Psoas muscle (tissue), 7 donors: ENCODE measurements at regions not wholly inside any gene's neighbourhood (a gene's known extent, or its start where the extent isn't known, plus 50 kb on each side); places are given as distances from the start of the nearest gene placed in this dataset.

Experiments
- ATAC-seq, 4 donors: fragments of 200-7000 bp; cut with Tn5 transposase; one replicate each; pipeline ENCODE4 v1.9.1; 2020; ENCODE audit warnings: moderate library complexity in 3 of 4, mild to moderate bottlenecking in 2 of 4
- DNase-seq, 2 donors: peaks; one replicate each; pipeline ENCODE4 v3.0.0-alpha.2; 2020
- H3K27ac ChIP-seq: fragments of 200-600 bp; one replicate; pipeline ENCODE4 v1.8.0; 2022
- H3K27me3 ChIP-seq, 3 donors: fragments of 200-600 bp in 1 of 3; one replicate each; pipeline versions ENCODE4 v1.6.1 to v1.8.0; 2013 to 2022; ENCODE audit warnings: low read length in 2 of 3, mild to moderate bottlenecking in 2 of 3, moderate library complexity in 1 of 3; ENCODE audit not compliant: insufficient read depth in 3 of 3
- H3K36me3 ChIP-seq, 2 donors: fragments of 200-600 bp in 1 of 2; one replicate each; pipeline versions ENCODE4 v1.6.1 to v1.8.0; 2013 to 2022; ENCODE audit warnings: low read depth in 1 of 2, mild to moderate bottlenecking in 1 of 2, moderate library complexity in 1 of 2; ENCODE audit not compliant: insufficient read depth in 1 of 2
- H3K4me1 ChIP-seq: fragments of 200-600 bp; one replicate; pipeline ENCODE4 v1.8.0; 2022
- H3K4me3 ChIP-seq: fragments of 200-600 bp; one replicate; pipeline ENCODE4 v1.8.0; 2022; ENCODE audit warnings: mild to moderate bottlenecking
- H3K9me3 ChIP-seq: fragments of 200-600 bp; one replicate; pipeline ENCODE4 v1.8.0; 2022
- whole genome bisulfite sequencing, 3 donors: extraction: QIAGEN DNeasy Blood & Tissue Kit; methylation state at CpG; one replicate each; pipeline versions ENCODE4 v1.1.6 to v1.1.7; 2013; 5-methylcytosine and 5-hydroxymethylcytosine counted together
- intact Hi-C, 2 donors: fragments of 100-400 bp; cut with DNase I; formaldehyde crosslinking; loops; one replicate each; pipeline versions ENCODE4 v1.11.0 to v1.14.2; 2022
- TF ChIP-seq, protein P1 (sequence below): fragments of 200-600 bp; IDR thresholded peaks from one replicate; pipeline ENCODE4 v1.8.0; 2022; ENCODE audit warnings: antibody characterized with exemption
- donor health status: healthy with polysubstance abuse.
- donor health status: DM: no; HTN: no; CAD: no; lungs with moderate emphysema.
- donor health status: Bipolar disorder and iron deficiency.
- donor health status: healthy.
- donor health status: DM: yes; HTN: yes; CAD: no.
- donor health status: DM: no; HTN: no; CAD: no.
- donor health status: DM: yes; HTN: yes; CAD: no.

- ATAC-seq (no peak), DNase-seq (no peak)
- no peaks in the 10 kb centered on the region for H3K27me3 ChIP-seq
- intact Hi-C loops = no loop called here
- TF ChIP-seq, protein P1, sequence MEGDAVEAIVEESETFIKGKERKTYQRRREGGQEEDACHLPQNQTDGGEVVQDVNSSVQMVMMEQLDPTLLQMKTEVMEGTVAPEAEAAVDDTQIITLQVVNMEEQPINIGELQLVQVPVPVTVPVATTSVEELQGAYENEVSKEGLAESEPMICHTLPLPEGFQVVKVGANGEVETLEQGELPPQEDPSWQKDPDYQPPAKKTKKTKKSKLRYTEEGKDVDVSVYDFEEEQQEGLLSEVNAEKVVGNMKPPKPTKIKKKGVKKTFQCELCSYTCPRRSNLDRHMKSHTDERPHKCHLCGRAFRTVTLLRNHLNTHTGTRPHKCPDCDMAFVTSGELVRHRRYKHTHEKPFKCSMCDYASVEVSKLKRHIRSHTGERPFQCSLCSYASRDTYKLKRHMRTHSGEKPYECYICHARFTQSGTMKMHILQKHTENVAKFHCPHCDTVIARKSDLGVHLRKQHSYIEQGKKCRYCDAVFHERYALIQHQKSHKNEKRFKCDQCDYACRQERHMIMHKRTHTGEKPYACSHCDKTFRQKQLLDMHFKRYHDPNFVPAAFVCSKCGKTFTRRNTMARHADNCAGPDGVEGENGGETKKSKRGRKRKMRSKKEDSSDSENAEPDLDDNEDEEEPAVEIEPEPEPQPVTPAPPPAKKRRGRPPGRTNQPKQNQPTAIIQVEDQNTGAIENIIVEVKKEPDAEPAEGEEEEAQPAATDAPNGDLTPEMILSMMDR = no peak
- H3K4me1 ChIP-seq = no peaks in the 10 kb centered on the region
- H3K27ac ChIP-seq = no peak overlapping the region
- 86 to 93% (median 89%) methylated on average over 1 of the region's 1 CpG for WGBS, 3 donors
- no peaks in the 10 kb centered on the region for H3K36me3 ChIP-seq
- H3K9me3 ChIP-seq = no peaks in the 10 kb centered on the region
- H3K4me3 ChIP-seq = no peak overlapping the region
These were observed 356.0 kb upstream of the SEMA6A start for GRCh38 chr5:116930616-116931015.

DNA sequence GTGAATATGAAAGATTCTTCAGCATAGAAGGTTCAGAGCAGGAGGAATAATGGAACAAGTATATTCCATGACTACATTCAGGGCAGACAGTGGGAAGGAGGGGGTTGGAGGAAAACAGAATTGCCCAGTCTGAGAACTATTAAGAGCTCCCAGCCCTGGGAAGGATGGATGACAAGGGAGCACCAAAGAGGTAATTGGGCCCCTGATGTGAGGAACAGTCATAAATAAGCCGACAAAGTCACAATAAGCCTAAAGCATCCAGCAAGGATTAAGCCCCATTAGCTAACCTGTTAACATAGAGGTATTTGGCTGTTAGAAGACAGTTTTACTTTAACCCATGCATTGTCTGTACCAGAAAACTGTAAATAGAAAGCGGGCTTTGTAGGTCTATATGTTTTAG lies 348.7 kb upstream of the SEMA6A start:
- Histone ChIP-seq H3K9me3 (no peaks in the 10 kb centered on the region), H3K4me1 (no peaks in the 10 kb centered on the region), H3K27me3 (peaks cover 0 to 4% (median 0%) of the 10 kb centered on the region in 3 donors), H3K36me3 (no peaks in the 10 kb centered on the region), H3K27ac (no peak overlapping the region), H3K4me3 (no peak overlapping the region)
- 71 to 77% (median 71%) methylated on average over 2 of the region's 2 CpGs for WGBS, 3 donors
- DNase-seq = no peak
- intact Hi-C loops = no loop called here
- no peak for ATAC-seq
- TF ChIP-seq, protein P1 = no peak

GRCh38 chr5:116922532-116922931 lies 347.9 kb upstream of the SEMA6A start:
- TF ChIP-seq, protein P1 = no peak
- intact Hi-C loops = no loop called here
- H3K27ac ChIP-seq = no peak overlapping the region
- peaks cover 0 to 4% (median 0%) of the 10 kb centered on the region in 3 donors for H3K27me3 ChIP-seq
- no peaks in the 10 kb centered on the region for H3K36me3 ChIP-seq
- no peak overlapping the region for H3K4me3 ChIP-seq
- H3K9me3 ChIP-seq = no peaks in the 10 kb centered on the region
- no peaks in the 10 kb centered on the region for H3K4me1 ChIP-seq
- ATAC-seq = no peak
- DNase-seq = no peak

DNA sequence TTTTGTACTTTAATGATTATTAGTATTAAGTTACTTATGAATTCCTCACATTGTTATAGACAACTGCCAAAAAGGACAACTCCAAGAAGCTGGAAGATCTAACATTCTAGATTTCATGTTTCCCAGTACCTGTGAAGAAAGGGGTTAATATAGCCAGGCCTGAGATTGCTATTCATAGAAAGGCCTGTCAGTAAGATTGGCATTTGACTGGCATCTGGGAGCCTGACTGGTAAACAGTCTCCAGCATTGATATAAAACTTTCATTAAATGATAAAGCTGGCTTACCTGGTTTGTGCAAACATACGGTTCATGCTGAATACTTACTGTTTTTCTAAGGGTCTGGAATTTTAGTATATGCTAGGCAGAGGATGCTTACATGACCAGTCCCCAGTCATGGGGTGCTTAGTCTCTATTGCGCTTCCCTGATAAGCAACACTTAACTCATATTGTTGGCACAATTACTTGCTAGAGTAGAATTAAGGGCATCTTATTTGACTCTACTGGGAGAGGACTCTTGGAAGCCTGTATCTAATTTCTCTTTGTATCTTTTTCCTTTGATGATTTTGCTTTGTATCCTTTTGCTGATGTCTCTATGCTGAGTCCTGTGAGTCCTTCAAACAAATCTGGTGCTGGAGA lies 340.4 kb upstream of the SEMA6A start:
- DNase-seq (no peak), ATAC-seq (no peak)
- Histone ChIP-seq H3K4me3 (no peak overlapping the region), H3K27me3 (no peaks in the 10 kb centered on the region), H3K4me1 (no peaks in the 10 kb centered on the region), H3K9me3 (no peaks in the 10 kb centered on the region), H3K36me3 (no peaks in the 10 kb centered on the region), H3K27ac (no peak overlapping the region)
- intact Hi-C loops = no loop called here
- TF ChIP-seq, protein P1 = no peak
- 61 to 83% (median 80%) methylated on average over 2 of the region's 2 CpGs for WGBS, 3 donors

- 24 to 35% (median 32%) methylated on average over 1 of the region's 1 CpG for WGBS, 3 donors
- no peaks in the 10 kb centered on the region for H3K4me1 ChIP-seq
- H3K9me3 ChIP-seq = no peaks in the 10 kb centered on the region
- H3K4me3 ChIP-seq = no peak overlapping the region
- no peaks in the 10 kb centered on the region for H3K27me3 ChIP-seq
- H3K27ac ChIP-seq = no peak overlapping the region
- intact Hi-C loops = no loop called here
- TF ChIP-seq, protein P1 = no peak
- no peak for DNase-seq
- no peak for ATAC-seq
- no peaks in the 10 kb centered on the region for H3K36me3 ChIP-seq
These were observed 337.6 kb upstream of the SEMA6A start for GRCh38 chr5:116912221-116912620.
